Mesendoderm (in vitro differentiated cells): ENCODE measurements at regions not wholly inside any gene's neighbourhood (a gene's known extent, or its start where the extent isn't known, plus 50 kb on each side); places are given as distances from the start of the nearest gene placed in this dataset.

Experiments
- DNase-seq: peaks from one replicate; pipeline ENCODE4 v3.0.0; 2013
- H2AK5ac ChIP-seq: 2 replicates; pipeline ENCODE4 v1.6.1; 2013; ENCODE audit warnings: low read length, inconsistent platforms
- H2BK120ac ChIP-seq: 2 replicates; pipeline ENCODE4 v1.6.1; 2013; ENCODE audit warnings: low read depth, mild to moderate bottlenecking, low read length, moderate library complexity, mixed read lengths
- H2BK15ac ChIP-seq: replicated peaks from 2 replicates; pipeline ENCODE4 v1.6.1; 2013; ENCODE audit warnings: low read depth, mild to moderate bottlenecking, moderate library complexity
- H2BK5ac ChIP-seq: 2 replicates; pipeline ENCODE4 v1.6.1; 2013; ENCODE audit warnings: low read length, inconsistent platforms
- H3K18ac ChIP-seq: 2 replicates; pipeline ENCODE4 v1.6.1; 2013; ENCODE audit warnings: mild to moderate bottlenecking, low read length, mixed read lengths
- H3K23ac ChIP-seq: one replicate; pipeline ENCODE4 v1.6.1; 2013; ENCODE audit warnings: low read length
- H3K27ac ChIP-seq: 2 replicates; pipeline ENCODE4 v1.5.1; 2013; ENCODE audit warnings: low read depth, mild to moderate bottlenecking, inconsistent platforms, low read length, moderate library complexity
- H3K27me3 ChIP-seq: 2 replicates; pipeline ENCODE4 v1.6.1; 2013; ENCODE audit warnings: low read length, control low read depth, mild to moderate bottlenecking, inconsistent platforms; ENCODE audit not compliant: insufficient read depth, poor library complexity
- H3K36me3 ChIP-seq: 2 replicates; pipeline ENCODE4 v1.6.1; 2013; ENCODE audit warnings: low read length, inconsistent platforms; ENCODE audit not compliant: control insufficient read depth, insufficient read depth
- H3K4ac ChIP-seq: one replicate; pipeline ENCODE4 v1.6.1; 2013; ENCODE audit warnings: low read depth, mild to moderate bottlenecking, low read length, moderate library complexity
- H3K4me1 ChIP-seq: 2 replicates; pipeline ENCODE4 v1.6.1; 2013; ENCODE audit warnings: low read depth, low read length, inconsistent platforms; ENCODE audit not compliant: control insufficient read depth
- H3K4me2 ChIP-seq: 2 replicates; pipeline ENCODE4 v1.6.1; 2013; ENCODE audit warnings: low read length
- H3K4me3 ChIP-seq: 2 replicates; pipeline ENCODE4 v1.5.1; 2013; ENCODE audit warnings: mild to moderate bottlenecking, low read length
- H3K56ac ChIP-seq: one replicate; pipeline ENCODE4 v1.6.1; 2013; ENCODE audit warnings: low read length
- H3K79me1 ChIP-seq: 2 replicates; pipeline ENCODE4 v1.6.1; 2013; ENCODE audit warnings: low read length, inconsistent platforms
- H3K79me2 ChIP-seq: 2 replicates; pipeline ENCODE4 v1.6.1; 2013; ENCODE audit warnings: mild to moderate bottlenecking, low read length; ENCODE audit not compliant: control insufficient read depth, insufficient read depth
- H3K9ac ChIP-seq: 2 replicates; pipeline ENCODE4 v1.6.1; 2013; ENCODE audit warnings: low read length, inconsistent platforms
- H4K5ac ChIP-seq: one replicate; pipeline ENCODE4 v1.6.1; 2013; ENCODE audit warnings: low read length
- H4K8ac ChIP-seq: one replicate; pipeline ENCODE4 v1.6.1; 2013; ENCODE audit warnings: low read depth, mild to moderate bottlenecking, control low read depth, low read length, moderate library complexity
- WGBS: extraction: QIAGEN DNeasy Blood & Tissue Kit; methylation state at CpG from one replicate; pipeline ENCODE4 v1.1.7; 2013; ENCODE audit warnings: low lambda C conversion rate, missing lambda C conversion rate; ENCODE audit not compliant: insufficient coverage; ENCODE audit errors: extremely low coverage; 5-methylcytosine and 5-hydroxymethylcytosine counted together

DNA sequence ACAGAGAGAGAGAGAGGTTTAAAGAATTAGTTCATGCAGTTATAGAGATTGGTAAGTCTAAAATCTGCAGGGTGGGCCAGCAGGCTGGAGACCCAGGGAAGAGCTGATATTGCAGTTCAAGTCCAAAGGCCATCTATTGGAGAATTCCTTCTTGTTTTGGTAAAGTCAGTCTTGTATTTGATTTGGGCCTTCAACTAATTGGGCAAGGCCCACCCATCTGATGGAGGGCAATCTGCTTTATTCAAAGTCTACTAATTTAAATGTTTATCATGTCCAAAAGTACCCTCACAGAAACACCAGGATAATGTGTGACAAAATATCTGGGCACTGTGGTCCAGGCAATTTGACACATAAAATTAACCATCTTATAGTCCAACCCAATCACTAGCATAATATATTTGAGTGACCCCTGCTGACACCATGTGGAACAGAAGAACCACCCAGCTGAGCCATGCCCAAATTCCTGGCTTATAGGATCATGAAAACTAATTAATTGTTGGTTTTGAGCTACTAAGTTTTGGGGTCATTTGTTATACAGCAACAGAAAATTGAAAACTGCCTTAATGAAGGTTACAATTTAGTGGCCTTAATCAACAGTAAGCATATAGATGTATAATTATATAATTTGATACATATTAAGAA, 109.1 kb upstream of the PLXNC1 start:
- Histone ChIP-seq H3K4me1 (peaks cover 7% of the 10 kb centered on the region), H4K8ac (no peak overlapping the region), H3K79me1 (no peaks in the 10 kb centered on the region), H3K27ac (no peak overlapping the region), H3K27me3 (no peaks in the 10 kb centered on the region), H2BK5ac (no peak overlapping the region), H3K79me2 (no peaks in the 10 kb centered on the region), H4K5ac (no peak overlapping the region), H3K36me3 (no peaks in the 10 kb centered on the region), H2AK5ac (no peak overlapping the region), H3K23ac (no peak overlapping the region), H3K56ac (no peak overlapping the region), H3K4me3 (no peak overlapping the region), H3K9ac (no peak overlapping the region), H3K4me2 (no peak overlapping the region), H3K4ac (no peak overlapping the region), H2BK120ac (no peak overlapping the region), H2BK15ac (no peak overlapping the region), H3K18ac (no peak overlapping the region)
- DNase-seq, result no peak

DNA sequence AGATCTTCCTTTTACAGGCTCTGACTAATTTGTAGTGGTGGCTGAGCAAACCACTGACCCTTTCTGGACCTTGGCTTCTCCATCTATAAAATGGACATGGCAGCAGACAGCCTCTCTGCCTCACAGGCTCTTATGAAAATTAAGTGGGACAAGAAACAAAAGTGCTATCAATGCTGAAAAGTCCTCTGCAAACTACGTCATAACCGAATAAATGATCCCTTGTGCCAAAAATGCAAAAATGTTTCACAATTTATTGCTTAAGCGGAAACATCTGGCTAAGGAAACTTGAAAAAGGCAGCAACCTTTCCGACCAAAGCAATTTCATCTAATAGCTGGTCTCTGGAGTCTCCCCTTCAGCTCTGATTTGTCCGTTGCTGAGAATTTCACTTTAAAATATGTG, 108.5 kb upstream of the PLXNC1 start:
- no peaks in the 10 kb centered on the region for H3K79me2 ChIP-seq
- H3K27me3 ChIP-seq, result no peaks in the 10 kb centered on the region
- no peak overlapping the region for H3K18ac ChIP-seq
- H2BK15ac ChIP-seq, result no peak overlapping the region
- H3K27ac ChIP-seq, result no peak overlapping the region
- H3K4me1 ChIP-seq, result peaks cover 7% of the 10 kb centered on the region
- no peak overlapping the region for H3K23ac ChIP-seq
- no peaks in the 10 kb centered on the region for H3K36me3 ChIP-seq
- no peak overlapping the region for H3K4me3 ChIP-seq
- no peak overlapping the region for H2BK120ac ChIP-seq
- no peak overlapping the region for H4K8ac ChIP-seq
- H3K9ac ChIP-seq, result no peak overlapping the region
- no peak overlapping the region for H3K56ac ChIP-seq
- H3K4ac ChIP-seq, result no peak overlapping the region
- no peaks in the 10 kb centered on the region for H3K79me1 ChIP-seq
- no peak overlapping the region for H2BK5ac ChIP-seq
- WGBS, result no CpG with 5 or more reads among the region's 5 CpGs
- H4K5ac ChIP-seq, result no peak overlapping the region
- H3K4me2 ChIP-seq, result no peak overlapping the region
- H2AK5ac ChIP-seq, result no peak overlapping the region
- no peak for DNase-seq

DNA sequence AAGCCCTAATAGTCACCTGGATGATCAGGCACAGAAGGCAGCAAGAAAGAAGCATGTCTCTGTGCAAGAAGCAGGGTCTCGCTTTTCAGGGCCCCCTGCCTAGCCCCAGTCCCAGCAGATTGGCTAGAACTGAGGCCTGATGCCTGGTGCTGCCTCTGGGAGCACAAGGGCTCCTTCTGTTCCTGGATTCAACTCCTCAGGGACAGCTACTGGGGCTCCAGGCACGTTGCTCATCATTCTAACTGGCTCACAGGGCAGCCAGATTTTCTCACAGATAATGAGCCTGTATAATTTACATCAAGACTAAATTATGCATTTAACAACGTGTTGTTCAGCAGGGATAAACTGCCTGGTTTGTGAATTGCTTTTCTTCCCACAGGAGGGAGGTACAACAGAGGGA, 106.5 kb upstream of the PLXNC1 start:
- Histone ChIP-seq H3K4ac (no peak overlapping the region), H3K27ac (no peak overlapping the region), H3K79me1 (no peaks in the 10 kb centered on the region), H2BK15ac (no peak overlapping the region), H3K27me3 (no peaks in the 10 kb centered on the region), H3K4me2 (no peak overlapping the region), H4K8ac (no peak overlapping the region), H3K18ac (no peak overlapping the region), H2AK5ac (no peak overlapping the region), H3K4me3 (no peak overlapping the region), H3K9ac (no peak overlapping the region), H3K56ac (peak overlapping the region; percentile 65), H2BK5ac (no peak overlapping the region), H3K79me2 (no peaks in the 10 kb centered on the region), H3K36me3 (no peaks in the 10 kb centered on the region), H3K23ac (no peak overlapping the region), H2BK120ac (no peak overlapping the region), H4K5ac (no peak overlapping the region), H3K4me1 (peaks cover 7% of the 10 kb centered on the region)
- no CpG with 5 or more reads among the region's 3 CpGs for WGBS
- peak; percentile 29 for DNase-seq

DNA sequence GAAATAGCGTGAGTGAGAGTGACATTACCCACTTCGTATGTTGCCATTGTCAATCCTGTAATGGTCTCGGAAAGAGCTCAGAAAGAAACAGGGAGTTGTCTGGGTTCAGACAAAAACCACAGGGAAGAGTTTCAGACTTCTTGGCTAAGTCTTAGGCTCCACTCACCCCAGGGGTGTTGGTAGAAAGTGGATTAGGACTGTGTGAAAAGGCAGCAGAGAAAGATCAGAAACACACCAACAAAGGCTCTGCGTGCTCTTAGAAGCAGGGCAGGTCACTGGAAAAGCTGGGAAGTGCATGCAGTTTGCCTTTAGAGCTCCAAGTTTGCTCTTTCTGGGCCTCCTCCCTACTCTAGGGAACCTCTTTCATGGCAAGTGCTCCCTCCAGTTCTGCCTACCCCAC, 106.1 kb upstream of the PLXNC1 start:
- no peak overlapping the region for H2BK5ac ChIP-seq
- peak overlapping the region; percentile 65 for H3K56ac ChIP-seq
- WGBS, result no CpG with 5 or more reads among the region's 4 CpGs
- H3K27me3 ChIP-seq, result no peaks in the 10 kb centered on the region
- peak overlapping the region; percentile 69 for H3K18ac ChIP-seq
- no peak overlapping the region for H3K23ac ChIP-seq
- no peak overlapping the region for H3K4ac ChIP-seq
- H4K5ac ChIP-seq, result no peak overlapping the region
- no peak overlapping the region for H3K27ac ChIP-seq
- H4K8ac ChIP-seq, result no peak overlapping the region
- H2BK15ac ChIP-seq, result no peak overlapping the region
- DNase-seq, result peak; percentile 74
- H3K36me3 ChIP-seq, result no peaks in the 10 kb centered on the region
- no peak overlapping the region for H3K4me3 ChIP-seq
- no peak overlapping the region for H3K9ac ChIP-seq
- no peak overlapping the region for H2BK120ac ChIP-seq
- H3K79me2 ChIP-seq, result no peaks in the 10 kb centered on the region
- H3K4me1 ChIP-seq, result peaks cover 7% of the 10 kb centered on the region
- H2AK5ac ChIP-seq, result no peak overlapping the region
- H3K79me1 ChIP-seq, result no peaks in the 10 kb centered on the region
- no peak overlapping the region for H3K4me2 ChIP-seq

DNA sequence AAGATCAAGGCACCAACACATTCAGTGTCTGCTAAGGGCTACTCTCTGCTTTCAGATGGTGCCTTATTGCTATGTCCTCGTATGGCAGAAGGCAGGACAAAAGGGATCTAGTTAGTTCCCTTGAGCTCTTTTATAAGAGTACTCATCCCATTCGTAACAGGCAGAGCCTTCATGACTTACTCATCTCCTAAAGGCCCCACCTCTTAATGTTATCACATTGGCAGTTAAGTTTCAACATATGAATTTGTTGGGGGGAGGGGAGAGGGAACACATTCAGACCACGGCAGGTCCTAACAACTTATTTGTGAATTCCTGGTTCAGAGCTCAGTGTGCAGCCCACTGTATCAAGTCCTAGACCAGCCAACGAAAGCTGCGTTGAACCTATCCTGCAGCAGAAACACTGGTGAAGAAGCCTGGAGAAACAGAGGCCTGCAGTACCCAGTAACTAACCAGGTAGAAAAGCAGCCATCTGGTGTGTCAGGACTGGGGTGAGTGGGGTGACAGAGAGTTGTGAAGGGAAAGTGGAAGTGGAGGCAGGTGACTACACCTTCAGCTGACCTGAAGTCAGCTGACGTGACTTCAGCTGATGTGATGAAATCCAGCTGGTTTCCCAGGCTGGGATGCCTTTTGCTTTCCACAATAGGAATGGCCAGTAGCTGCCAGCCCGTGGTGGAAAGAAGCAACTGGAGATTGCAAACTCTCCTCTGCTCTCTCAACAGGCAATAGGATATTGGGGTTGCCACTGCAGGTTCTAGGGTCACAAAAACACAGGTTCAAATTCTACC, 101.6 kb upstream of the PLXNC1 start:
- DNase-seq, result peak; percentile 22
- Histone ChIP-seq H3K79me2 (no peaks in the 10 kb centered on the region), H3K79me1 (no peaks in the 10 kb centered on the region), H3K4me1 (peaks cover 5% of the 10 kb centered on the region), H2BK15ac (no peak overlapping the region), H3K27ac (no peak overlapping the region), H2BK5ac (no peak overlapping the region), H3K23ac (no peak overlapping the region), H3K18ac (no peak overlapping the region), H4K5ac (no peak overlapping the region), H2AK5ac (no peak overlapping the region), H3K36me3 (no peaks in the 10 kb centered on the region), H2BK120ac (no peak overlapping the region), H3K4me2 (no peak overlapping the region), H3K9ac (no peak overlapping the region), H3K27me3 (no peaks in the 10 kb centered on the region), H3K4ac (no peak overlapping the region), H3K4me3 (no peak overlapping the region), H3K56ac (no peak overlapping the region), H4K8ac (no peak overlapping the region)
- no CpG with 5 or more reads among the region's 7 CpGs for WGBS
